ENCODE measurements at regions not wholly inside any gene's neighbourhood (a gene's known extent, or its start where the extent isn't known, plus 50 kb on each side); places are given as distances from the start of the nearest gene placed in this dataset.
"Not testable (repeated sequence)": the region's sequence is repeated elsewhere in the genome, so short reads cannot be mapped to it uniquely, and the experiment has no call there.

- ChIA-PET CTCF (interaction anchor here (0.6 to 2.2 kb wide), 8 partner anchors 9 to 294 kb away, joined by 3 to 9 read pairs (median 4); no protein-coding TSS in a partner anchor), POLR2A (interaction anchor here (0.7 to 1.4 kb wide), 4 partner anchors 28 to 882 kb away, joined by 3 to 5 read pairs (median 4); a partner anchor contains a TSS)
- peaks cover 36% of the 10 kb centered on the region for H3K36me3 Mint-ChIP-seq (ENCODE audit: low read depth)
- DNase-seq: peak; percentile 78
- peaks cover 9% of the 10 kb centered on the region for H3K9me3 Mint-ChIP-seq
- peak overlapping the region; percentile 85 for H3K4me3 Mint-ChIP-seq
- H3K4me1 Mint-ChIP-seq: peaks cover 31% of the 10 kb centered on the region
- H3K27me3 Mint-ChIP-seq: no peaks in the 10 kb centered on the region
- peak overlapping the region; percentile 96 for H3K27ac Mint-ChIP-seq
Measured at GRCh38 chr6:25138233-25138933, 140.8 kb upstream of the CARMIL1 start.

- peaks cover 7% of the 10 kb centered on the region for H3K9me3 Mint-ChIP-seq
- H3K27ac Mint-ChIP-seq: peak overlapping the region; percentile 96
- CTCF ChIA-PET: interaction anchor here (0.6 to 2.2 kb wide), 6 partner anchors 8 to 295 kb away, joined by 3 to 9 read pairs (median 4); no protein-coding TSS in a partner anchor
- no peaks in the 10 kb centered on the region for H3K27me3 Mint-ChIP-seq
- POLR2A ChIA-PET: interaction anchor here (1.2 to 1.4 kb wide), 2 partner anchors 27 to 40 kb away, joined by 4 to 5 read pairs; no protein-coding TSS in a partner anchor
- DNase-seq: no peak
- H3K36me3 Mint-ChIP-seq (ENCODE audit: low read depth): peaks cover 32% of the 10 kb centered on the region
- peaks cover 31% of the 10 kb centered on the region for H3K4me1 Mint-ChIP-seq
- peak overlapping the region; percentile 85 for H3K4me3 Mint-ChIP-seq
Measured at GRCh38 chr6:25138934-25139415, 140.2 kb upstream of the CARMIL1 start.

DNA sequence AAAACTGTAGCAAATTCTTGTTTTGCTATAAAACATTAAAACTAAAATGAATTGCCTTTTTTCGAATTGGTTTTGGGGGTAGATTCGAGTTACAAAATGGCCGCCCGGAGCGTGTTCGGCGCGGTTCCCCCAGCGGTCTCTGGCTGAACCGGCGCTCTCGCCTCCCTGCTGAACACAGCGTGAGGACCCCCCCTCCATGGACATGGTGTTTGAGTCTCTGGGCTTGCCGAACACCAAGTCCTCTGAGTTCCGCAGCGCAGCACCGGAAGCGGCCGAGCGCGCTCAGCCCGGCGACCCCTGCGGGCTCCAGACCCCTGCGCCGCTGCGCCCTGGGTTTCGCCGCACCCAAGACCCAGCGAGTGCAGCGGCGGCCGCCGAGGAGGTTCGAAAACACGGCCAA, 139.6 kb upstream of the CARMIL1 start:
- H3K4me3 Mint-ChIP-seq, DNase-seq, H3K9me3 Mint-ChIP-seq, POLR2A ChIA-PET, H3K27me3 Mint-ChIP-seq: not testable (repeated sequence)
- Mint-ChIP-seq H3K36me3 (ENCODE audit: low read depth) (peaks cover 31% of the 10 kb centered on the region), H3K4me1 (peaks cover 28% of the 10 kb centered on the region), H3K27ac (peak overlapping the region; percentile 96)
- CTCF ChIA-PET: interaction anchor here (0.7 to 2.2 kb wide), 2 partner anchors 26 to 70 kb away, joined by 3 to 5 read pairs; no protein-coding TSS in a partner anchor

DNA sequence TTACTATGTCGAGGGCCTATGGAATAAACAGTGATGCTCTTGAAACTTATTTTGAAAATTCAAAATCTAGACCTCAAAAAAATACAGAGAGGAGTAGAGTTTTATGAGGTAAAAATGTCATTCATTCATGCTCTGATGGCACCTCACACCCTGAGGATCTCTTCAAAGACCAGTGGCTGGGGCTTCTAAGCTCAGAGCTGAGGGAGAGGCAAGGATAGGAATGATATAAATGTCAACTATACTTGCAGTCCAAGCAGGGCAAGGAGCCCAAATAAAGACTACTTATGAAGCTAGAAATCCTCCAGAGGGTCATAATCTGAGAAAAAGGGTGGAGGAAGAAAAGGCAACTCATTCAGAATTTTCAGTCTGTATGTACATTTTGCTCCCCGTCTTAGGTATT, 136.7 kb upstream of the CARMIL1 start:
- H3K27me3 Mint-ChIP-seq: no peaks in the 10 kb centered on the region
- peaks cover 29% of the 10 kb centered on the region for H3K4me1 Mint-ChIP-seq
- POLR2A ChIA-PET: no interaction called here
- CTCF ChIA-PET: interaction anchor here (0.7 kb wide), 1 partner anchor 225 kb away, joined by 3 read pairs; no protein-coding TSS in a partner anchor
- H3K36me3 Mint-ChIP-seq (ENCODE audit: low read depth): peaks cover 6% of the 10 kb centered on the region
- no peak overlapping the region for H3K27ac Mint-ChIP-seq
- no peak overlapping the region for H3K4me3 Mint-ChIP-seq
- H3K9me3 Mint-ChIP-seq: peaks cover 4% of the 10 kb centered on the region
- no peak for DNase-seq

DNA sequence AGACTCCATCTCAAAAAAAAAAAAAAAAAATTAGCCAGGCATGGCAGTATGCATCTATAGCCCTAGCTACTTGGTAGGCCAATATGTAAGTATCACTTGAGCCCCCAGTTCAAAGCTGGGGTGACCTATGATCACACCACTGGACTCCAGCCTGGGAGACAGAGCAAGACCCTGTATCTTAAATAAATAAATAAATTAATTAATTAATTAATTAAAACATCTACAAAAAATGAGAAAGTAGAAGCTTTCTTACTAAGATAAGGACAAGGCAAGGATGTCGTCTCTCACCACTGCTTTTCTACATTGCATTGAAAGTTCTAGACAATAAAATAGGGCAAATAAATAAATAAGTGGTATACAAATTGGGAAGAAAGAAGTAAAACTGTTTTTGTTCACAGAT, 134.3 kb upstream of the CARMIL1 start:
- no peaks in the 10 kb centered on the region for H3K27me3 Mint-ChIP-seq
- DNase-seq: no peak
- CTCF ChIA-PET: interaction anchor here (0.7 to 1.5 kb wide), 2 partner anchors 31 to 101 kb away, joined by 4 read pairs; no protein-coding TSS in a partner anchor
- H3K4me1 Mint-ChIP-seq: peaks cover 22% of the 10 kb centered on the region
- no peak overlapping the region for H3K4me3 Mint-ChIP-seq
- no peak overlapping the region for H3K27ac Mint-ChIP-seq
- peaks cover 13% of the 10 kb centered on the region for H3K36me3 Mint-ChIP-seq (ENCODE audit: low read depth)
- POLR2A ChIA-PET: interaction anchor here (0.6 to 0.7 kb wide), 2 partner anchors 219 to 738 kb away, joined by 3 to 4 read pairs; no protein-coding TSS in a partner anchor
- peaks cover 19% of the 10 kb centered on the region for H3K9me3 Mint-ChIP-seq

GRCh38 chr6:25147223-25147622, 132.0 kb upstream of the CARMIL1 start:
- POLR2A ChIA-PET: interaction anchor here (0.7 kb wide), 1 partner anchor 219 kb away, joined by 3 read pairs; no protein-coding TSS in a partner anchor

GRCh38 chr6:25150031-25150430, 129.1 kb upstream of the CARMIL1 start:
- peaks cover 22% of the 10 kb centered on the region for H3K9me3 Mint-ChIP-seq
- ChIA-PET POLR2A (no interaction called here), CTCF (interaction anchor here (1.0 kb wide), 1 partner anchor 18 kb away, joined by 3 read pairs; no protein-coding TSS in a partner anchor)
- no peak overlapping the region for H3K27ac Mint-ChIP-seq
- peaks cover 13% of the 10 kb centered on the region for H3K4me1 Mint-ChIP-seq
- H3K36me3 Mint-ChIP-seq (ENCODE audit: low read depth): peaks cover 14% of the 10 kb centered on the region
- DNase-seq: no peak
- H3K27me3 Mint-ChIP-seq: no peaks in the 10 kb centered on the region
- no peak overlapping the region for H3K4me3 Mint-ChIP-seq

More at GRCh38 chr6:25147223-25147622, 132.0 kb upstream of the CARMIL1 start:
- peaks cover 21% of the 10 kb centered on the region for H3K9me3 Mint-ChIP-seq
- no peak overlapping the region for H3K4me3 Mint-ChIP-seq
- no peak for DNase-seq
- H3K4me1 Mint-ChIP-seq: peaks cover 21% of the 10 kb centered on the region
- H3K27me3 Mint-ChIP-seq: no peaks in the 10 kb centered on the region
- H3K27ac Mint-ChIP-seq: no peak overlapping the region
- CTCF ChIA-PET: interaction anchor here (1.6 to 2.1 kb wide), 2 partner anchors 9 to 213 kb away, joined by 5 to 9 read pairs; no protein-coding TSS in a partner anchor
- H3K36me3 Mint-ChIP-seq (ENCODE audit: low read depth): peaks cover 17% of the 10 kb centered on the region

DNA sequence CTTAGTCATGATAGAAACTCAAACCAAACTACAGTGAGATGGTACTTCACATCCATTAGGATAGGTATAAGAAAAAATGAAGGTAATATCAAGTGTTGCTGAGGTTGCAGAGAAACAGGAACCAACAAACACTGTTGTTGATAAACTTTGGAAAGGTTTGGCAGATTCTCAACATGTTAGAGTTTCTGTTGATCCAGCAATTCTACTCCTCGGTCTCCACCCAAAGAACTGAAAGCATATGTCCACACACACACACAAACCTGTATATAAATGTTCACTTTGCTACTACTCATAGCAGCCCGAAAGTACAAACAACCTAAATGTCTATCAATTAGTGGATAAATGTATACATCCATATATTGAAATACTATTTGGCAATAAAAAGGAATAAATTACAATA, 128.3 kb upstream of the CARMIL1 start:
- ChIA-PET POLR2A (no interaction called here), CTCF (no interaction called here)
- no peaks in the 10 kb centered on the region for H3K27me3 Mint-ChIP-seq
- DNase-seq: no peak
- no peak overlapping the region for H3K4me3 Mint-ChIP-seq
- H3K27ac Mint-ChIP-seq: no peak overlapping the region
- H3K4me1 Mint-ChIP-seq: peaks cover 18% of the 10 kb centered on the region
- H3K9me3 Mint-ChIP-seq: peaks cover 27% of the 10 kb centered on the region
- peaks cover 20% of the 10 kb centered on the region for H3K36me3 Mint-ChIP-seq (ENCODE audit: low read depth)

DNA sequence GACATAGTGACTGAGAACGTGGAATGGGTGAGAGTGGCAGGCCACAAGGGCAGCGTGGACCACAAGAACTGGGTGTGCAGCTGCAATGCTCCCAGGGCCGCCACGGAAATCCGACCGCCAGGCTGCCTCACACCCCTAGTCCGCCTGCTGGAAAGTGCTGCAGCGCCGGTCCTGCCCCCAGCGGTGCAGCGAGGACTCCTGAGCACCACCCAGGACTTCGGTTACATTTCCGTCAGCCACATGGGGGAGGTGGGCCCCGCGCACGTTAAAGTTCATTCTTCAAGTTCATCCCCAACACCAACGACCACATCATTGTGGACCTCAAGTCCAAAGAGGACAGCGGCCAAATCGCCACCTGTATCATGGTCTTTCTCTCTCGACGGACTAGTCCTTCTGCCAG, 126.1 kb upstream of the CARMIL1 start:
- H3K9me3 Mint-ChIP-seq: peaks cover 29% of the 10 kb centered on the region
- CTCF ChIA-PET: no interaction called here
- H3K27ac Mint-ChIP-seq: no peak overlapping the region
- no peak for DNase-seq
- POLR2A ChIA-PET: no interaction called here
- peaks cover 14% of the 10 kb centered on the region for H3K4me1 Mint-ChIP-seq
- peaks cover 27% of the 10 kb centered on the region for H3K36me3 Mint-ChIP-seq (ENCODE audit: low read depth)
- H3K4me3 Mint-ChIP-seq: no peak overlapping the region
- H3K27me3 Mint-ChIP-seq: no peaks in the 10 kb centered on the region

DNA sequence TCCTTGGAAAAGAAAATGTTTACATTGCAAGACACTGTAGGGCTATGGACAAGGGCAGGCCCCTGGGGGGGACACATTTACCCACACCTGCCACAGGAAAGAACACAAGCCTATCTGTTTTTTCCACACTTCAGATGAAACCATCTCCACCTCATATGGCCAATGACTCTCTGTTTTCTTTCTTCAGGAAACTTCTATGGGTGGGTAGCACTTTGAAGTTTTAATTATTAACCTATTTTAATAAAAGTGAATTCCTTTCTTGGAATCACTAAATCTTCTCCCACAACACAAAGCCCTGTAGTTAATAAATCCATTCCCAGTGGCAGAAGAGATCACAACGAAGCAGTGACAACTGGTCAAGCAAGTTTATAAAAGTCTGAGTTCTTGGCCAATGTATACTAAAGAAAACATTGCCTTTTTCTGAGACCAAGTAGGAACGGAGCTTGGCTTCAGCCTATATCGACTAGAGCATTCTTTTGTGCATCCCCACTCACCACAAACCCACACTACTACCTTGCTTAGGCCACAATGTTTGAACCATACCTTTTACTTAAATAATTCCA, 125.1 kb upstream of the CARMIL1 start:
- POLR2A ChIA-PET: no interaction called here

DNA sequence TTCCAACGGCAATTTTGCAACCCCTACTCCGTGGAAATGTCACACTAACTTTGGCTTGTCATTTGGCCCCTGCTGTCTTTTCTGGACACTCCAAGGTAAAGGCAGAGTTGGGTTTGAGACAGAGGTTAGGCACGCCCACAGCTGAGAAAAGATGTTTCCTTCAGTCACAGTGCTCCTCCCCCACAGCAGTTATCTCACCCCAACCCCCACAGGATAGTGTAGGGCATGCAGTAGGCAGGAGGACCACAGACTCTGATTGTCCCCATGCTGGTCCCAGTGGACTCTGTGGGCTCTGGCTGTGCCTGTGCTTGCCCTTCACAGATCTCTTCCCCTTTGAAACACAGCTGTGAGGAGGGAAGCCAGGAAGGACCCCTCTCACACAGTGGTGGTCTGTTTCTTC, 124.0 kb upstream of the CARMIL1 start:
- Mint-ChIP-seq H3K4me1 (peaks cover 14% of the 10 kb centered on the region), H3K36me3 (ENCODE audit: low read depth) (peaks cover 32% of the 10 kb centered on the region), H3K27ac (no peak overlapping the region), H3K27me3 (no peaks in the 10 kb centered on the region), H3K9me3 (peaks cover 26% of the 10 kb centered on the region), H3K4me3 (no peak overlapping the region)
- ChIA-PET POLR2A (no interaction called here), CTCF (no interaction called here)
- no peak for DNase-seq

More for the DNA sequence above, 125.1 kb upstream of the CARMIL1 start:
- Mint-ChIP-seq H3K9me3 (peaks cover 26% of the 10 kb centered on the region), H3K4me3 (no peak overlapping the region), H3K36me3 (ENCODE audit: low read depth) (peaks cover 27% of the 10 kb centered on the region), H3K27ac (no peak overlapping the region), H3K27me3 (no peaks in the 10 kb centered on the region), H3K4me1 (peaks cover 14% of the 10 kb centered on the region)
- CTCF ChIA-PET: interaction anchor here (1.2 kb wide), 1 partner anchor 16 kb away, joined by 3 read pairs; no protein-coding TSS in a partner anchor
- no peak for DNase-seq

GRCh38 chr6:25156123-25156522, 123.1 kb upstream of the CARMIL1 start:
- Mint-ChIP-seq H3K36me3 (ENCODE audit: low read depth) (peaks cover 33% of the 10 kb centered on the region), H3K27ac (no peak overlapping the region), H3K9me3 (peaks cover 29% of the 10 kb centered on the region), H3K4me3 (no peak overlapping the region), H3K27me3 (no peaks in the 10 kb centered on the region), H3K4me1 (peaks cover 14% of the 10 kb centered on the region)
- no peak for DNase-seq
- ChIA-PET POLR2A (interaction anchor here (0.6 kb wide), 1 partner anchor 10 kb away, joined by 5 read pairs; no protein-coding TSS in a partner anchor), CTCF (interaction anchor here (0.6 to 1.9 kb wide), 5 partner anchors 10 to 635 kb away, joined by 3 to 4 read pairs (median 3); no protein-coding TSS in a partner anchor)

DNA sequence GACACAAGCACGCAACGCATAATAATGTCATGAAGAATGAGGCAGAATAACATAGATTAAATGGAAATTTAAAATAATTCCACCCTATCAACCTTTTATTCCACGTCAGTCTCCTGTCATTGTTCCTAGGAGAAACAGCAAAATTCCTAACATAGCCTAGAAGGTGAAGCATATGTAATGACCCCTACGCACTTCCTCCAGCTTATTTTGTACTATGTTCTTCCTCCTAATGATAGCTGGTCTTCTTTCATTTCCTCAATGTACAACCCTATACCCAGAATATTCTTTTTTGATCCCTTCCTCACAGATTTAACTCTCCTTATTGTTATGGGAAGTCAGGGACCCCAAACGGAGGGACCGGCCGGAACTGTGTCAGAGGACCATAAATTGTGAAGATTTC, 122.0 kb upstream of the CARMIL1 start:
- Mint-ChIP-seq H3K27me3 (no peaks in the 10 kb centered on the region), H3K4me3 (no peak overlapping the region)

More for the DNA sequence above, 122.0 kb upstream of the CARMIL1 start:
- peaks cover 29% of the 10 kb centered on the region for H3K9me3 Mint-ChIP-seq
- peaks cover 33% of the 10 kb centered on the region for H3K36me3 Mint-ChIP-seq (ENCODE audit: low read depth)
- H3K4me1 Mint-ChIP-seq: peaks cover 14% of the 10 kb centered on the region
- CTCF ChIA-PET: interaction anchor here (1.2 to 1.9 kb wide), 3 partner anchors 9 to 17 kb away, joined by 3 to 4 read pairs (median 3); no protein-coding TSS in a partner anchor
- POLR2A ChIA-PET: no interaction called here
- no peak overlapping the region for H3K27ac Mint-ChIP-seq
- DNase-seq: no peak

All from activated CD4-positive, alpha-beta T cell treated with anti-CD3 and anti-CD28 coated beads, Interleukin-2, amount 10 ng/mL, durations not matched to agents 7 days and 5 days (primary cell).